GM18870 (cell line): ENCODE measurements at regions not wholly inside any gene's neighbourhood (a gene's known extent, or its start where the extent isn't known, plus 50 kb on each side); places are given as distances from the start of the nearest gene placed in this dataset.
"Not testable (repeated sequence)": the region's sequence is repeated elsewhere in the genome, so short reads cannot be mapped to it uniquely, and the experiment has no call there.

Source experiments
- ATAC-seq: cut with Tn5 transposase; IDR thresholded peaks from one replicate; pipeline ENCODE4 v1.9.1; 2021; ENCODE audit warnings: moderate library complexity; ENCODE audit not compliant: unreplicated experiment

- ATAC-seq = no peak
Measured at GRCh38 chr1:48089356-48089891, 92.2 kb upstream of the TRABD2B start.

DNA sequence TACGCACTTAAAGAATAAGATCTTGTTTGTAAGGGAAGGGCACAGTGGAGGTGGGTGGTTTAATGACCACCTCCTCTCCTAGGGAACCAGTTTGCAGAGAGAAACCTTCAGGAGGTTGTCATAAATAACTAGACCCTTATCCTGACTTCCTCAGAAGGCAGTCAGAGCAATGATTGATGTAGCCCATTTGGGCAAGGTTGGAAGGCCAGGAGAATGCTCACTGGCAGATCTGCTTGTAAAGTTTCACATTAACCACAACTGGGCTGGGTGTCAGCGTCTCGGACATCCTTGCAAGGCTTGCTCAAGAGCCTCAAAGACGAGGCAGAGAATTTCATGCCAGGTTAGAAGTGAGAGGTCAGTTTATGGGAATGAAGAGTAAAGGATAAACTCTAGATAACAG is 87.6 kb upstream of the TRABD2B start:
- no peak for ATAC-seq

DNA sequence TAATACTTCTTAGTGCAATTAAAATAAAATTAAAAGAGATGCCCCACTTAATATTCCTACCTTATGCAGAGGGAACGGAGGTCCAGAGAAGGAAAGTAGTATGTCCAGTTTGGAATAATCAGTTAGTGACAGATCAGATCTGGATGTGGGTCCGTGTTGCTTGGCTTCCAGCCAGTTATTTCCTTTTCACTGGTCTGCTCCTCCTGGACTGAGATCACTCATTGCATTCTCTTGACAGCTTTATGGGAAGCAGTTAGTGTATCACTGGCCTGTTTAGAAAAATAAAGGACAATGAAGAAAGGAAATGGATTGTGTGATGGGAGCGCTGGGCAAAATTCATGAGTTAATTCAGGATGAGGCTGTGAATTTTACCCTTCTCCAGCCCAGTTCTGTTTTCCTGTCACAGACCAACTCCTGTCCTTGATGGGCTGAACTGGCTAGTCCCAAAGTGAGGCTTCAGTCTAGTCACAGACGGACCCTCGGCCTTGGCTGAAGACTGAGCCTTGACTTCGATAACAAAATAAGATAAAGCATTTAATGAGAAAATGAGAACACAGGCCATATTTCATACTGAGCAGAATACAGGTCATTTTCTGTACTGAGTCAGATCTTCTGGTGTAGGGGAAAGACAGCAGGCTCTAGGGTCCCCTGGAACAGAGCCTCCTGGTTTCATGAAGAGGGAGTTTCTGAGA is 85.2 kb upstream of the TRABD2B start:
- no peak for ATAC-seq

- ATAC-seq = no peak
Measured at GRCh38 chr1:48080331-48081255, 83.4 kb upstream of the TRABD2B start.

DNA sequence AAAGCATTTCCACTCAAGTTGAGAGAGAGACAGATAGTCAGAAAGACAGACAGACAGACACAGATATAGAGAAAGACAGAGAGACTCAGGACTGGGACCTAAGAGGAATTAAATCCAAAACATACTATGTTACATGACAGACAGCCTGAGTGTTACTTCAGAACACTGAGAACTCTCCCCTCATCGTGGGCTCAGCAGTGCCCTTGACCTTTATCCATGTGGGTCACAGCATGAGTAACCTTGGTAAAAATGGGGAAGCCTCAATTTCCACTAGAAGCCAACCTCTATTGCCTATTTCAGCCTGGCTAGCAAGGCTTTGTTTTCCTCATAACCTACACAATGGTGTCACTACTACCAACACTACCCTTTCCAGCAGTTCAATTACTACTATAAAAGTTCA is 81.9 kb upstream of the TRABD2B start:
- no peak for ATAC-seq

DNA sequence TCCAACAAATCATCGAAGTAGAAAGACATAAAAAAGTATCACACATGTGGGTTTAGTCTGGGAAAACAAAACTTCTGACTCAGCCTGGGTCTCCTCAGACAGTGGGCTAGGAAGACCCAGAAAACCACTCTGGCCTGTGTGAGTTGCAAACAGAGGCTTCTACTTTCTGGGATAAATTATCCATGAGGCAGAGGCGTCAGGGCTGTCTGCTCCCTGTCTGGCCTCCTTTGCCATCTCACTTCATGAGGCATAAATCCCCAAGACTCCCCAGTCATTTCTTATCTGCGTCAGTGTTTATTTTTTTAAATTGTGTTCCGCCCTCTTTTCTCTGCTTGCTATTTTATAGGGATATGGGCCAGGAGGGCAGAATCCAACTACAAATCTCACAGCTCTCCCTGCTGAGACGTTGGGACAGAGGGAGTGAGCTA is 80.6 kb upstream of the TRABD2B start:
- no peak for ATAC-seq

GRCh38 chr1:48076017-48076416 is 78.8 kb upstream of the TRABD2B start:
- ATAC-seq = no peak

DNA sequence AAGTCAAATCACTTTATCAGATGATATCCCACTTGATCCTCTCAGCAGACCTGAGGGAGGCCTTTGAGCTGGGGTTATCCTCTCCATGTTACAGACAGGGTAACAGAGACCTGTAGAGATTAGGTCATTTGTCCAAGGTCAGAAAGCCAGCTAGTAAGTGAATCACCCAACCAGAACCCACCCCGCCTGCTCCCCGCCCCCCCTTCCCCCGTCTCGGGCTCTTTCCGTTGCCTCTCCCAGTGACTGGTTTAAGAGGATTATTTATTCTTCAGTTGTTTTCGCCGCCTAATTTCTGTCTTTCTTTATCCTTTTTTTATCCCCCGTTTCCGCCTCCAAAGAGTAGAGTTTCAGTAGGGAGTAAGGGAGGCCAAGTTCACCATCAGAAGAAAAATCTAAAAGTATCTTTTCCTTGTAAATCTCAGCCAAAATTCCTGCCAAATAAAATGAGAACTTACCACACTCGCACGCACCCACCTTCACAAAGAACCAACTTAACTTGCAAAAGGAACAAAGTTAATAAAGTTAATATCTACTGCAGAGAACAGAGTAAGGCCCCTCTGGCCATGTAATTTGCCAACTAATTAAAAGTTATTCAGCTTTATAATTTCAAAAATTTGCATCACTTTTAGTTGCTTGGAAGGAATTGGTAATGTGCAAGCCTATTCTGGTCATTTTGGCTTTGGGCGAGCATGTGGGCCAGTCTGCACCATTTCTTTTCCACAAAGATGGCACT is 76.8 kb upstream of the TRABD2B start:
- ATAC-seq = no peak

DNA sequence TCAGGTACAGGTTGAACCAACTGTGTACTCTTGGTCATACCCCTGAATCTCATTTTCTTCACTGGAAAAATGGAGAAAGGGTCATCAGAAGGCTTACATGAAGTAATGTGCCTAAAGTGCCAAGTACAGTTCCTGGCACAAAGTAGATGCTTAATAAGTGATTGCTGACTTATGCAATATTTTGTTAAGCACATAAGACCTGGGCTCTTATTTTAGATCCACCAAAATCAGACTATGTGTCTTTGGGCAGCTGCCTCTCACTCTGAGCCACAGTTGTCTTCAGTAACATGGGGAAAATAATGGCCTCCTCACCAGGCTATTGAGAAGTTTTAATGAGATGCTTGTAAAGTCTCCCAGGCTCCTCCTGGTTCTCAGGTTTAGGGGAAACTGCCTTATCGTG is 74.3 kb upstream of the TRABD2B start:
- no peak for ATAC-seq

DNA sequence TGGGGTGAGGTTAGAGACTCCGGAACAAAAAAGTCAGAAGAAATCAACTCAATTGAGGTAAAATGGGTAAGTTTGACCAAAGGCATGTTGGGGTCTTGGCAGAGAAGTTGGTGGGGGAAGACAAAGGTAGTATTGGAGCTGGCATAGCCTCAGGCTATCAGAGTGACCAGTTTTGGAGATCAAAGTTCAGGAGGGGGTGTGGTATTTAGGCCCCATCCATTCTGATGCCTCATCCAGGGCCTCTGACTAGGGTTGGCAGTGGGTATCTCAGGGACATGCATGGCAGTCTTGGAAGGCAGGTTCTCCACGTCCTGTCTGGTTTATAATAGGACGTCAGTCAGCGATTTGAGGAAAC is 73.2 kb upstream of the TRABD2B start:
- no peak for ATAC-seq

DNA sequence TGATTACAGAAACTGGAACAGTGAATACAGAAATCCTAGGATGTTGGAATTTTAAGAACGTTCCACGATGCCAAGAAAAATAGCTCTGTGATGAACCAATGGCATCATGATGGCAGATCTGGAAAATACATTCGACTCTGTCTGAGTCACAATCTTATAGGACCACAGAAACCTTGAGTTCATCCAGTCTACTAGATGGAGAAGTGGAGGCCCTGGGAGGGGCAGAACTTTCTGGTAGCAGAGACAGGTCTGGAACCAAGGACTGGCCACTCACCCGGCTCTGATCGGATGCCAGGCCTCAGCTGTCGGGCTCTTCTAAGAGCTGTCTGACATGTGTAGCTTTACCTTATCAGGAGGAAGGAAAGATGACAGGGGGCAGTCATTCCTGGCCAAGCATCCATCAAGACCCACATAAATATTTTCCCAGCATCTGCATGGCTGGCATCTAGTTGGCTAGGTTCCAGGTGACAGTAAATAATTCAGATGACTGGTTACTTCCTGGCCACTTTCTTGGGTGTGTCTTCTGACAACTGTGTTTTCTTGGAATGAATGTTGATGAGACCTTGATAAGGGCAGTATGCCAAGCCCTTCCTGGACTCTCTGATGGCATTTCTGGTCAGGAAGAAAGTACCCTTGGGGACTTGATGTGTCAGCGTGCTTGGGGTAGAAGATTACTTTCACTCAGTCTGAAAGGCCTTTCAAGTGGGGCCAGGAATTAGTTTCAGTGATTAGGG is 72.6 kb upstream of the TRABD2B start:
- no peak for ATAC-seq

DNA sequence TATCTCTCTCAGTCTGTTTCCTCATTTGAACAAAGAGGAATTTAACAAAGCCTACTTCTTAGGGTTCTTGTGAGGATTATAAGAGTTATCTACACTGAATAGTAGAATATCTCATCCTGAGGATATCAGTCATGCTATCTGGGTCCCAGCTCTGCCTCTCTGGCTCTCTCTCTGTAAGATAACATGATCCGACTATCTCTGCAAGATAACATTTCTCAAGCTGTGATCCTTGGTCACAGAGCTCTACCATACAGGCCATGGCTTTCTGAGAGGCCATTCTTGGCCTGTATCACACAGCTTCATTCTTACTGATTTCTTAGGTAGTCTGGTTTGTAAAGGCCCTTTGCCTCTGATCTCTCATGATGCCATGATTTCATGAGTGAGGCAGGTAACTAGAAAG is 71.0 kb upstream of the TRABD2B start:
- no peak for ATAC-seq

DNA sequence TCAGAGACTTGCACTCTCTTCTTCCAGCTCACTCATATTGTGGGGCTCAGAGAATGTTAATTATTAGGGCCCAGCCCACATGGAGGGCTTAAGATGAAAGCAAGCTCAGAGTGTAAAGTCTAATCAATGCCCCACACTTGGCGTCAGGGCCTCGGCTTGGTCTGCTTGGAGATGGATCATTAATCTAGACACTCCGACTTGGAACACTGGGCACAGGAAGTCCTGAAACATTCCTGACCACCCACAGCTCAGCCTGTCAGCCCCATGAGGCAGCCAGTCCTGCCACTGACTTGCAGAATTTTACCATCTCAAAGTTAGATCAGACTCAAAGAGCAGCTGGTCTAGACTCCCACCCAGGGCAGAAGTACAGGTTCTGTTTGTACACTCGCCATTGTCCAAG is 69.8 kb upstream of the TRABD2B start:
- no peak for ATAC-seq

DNA sequence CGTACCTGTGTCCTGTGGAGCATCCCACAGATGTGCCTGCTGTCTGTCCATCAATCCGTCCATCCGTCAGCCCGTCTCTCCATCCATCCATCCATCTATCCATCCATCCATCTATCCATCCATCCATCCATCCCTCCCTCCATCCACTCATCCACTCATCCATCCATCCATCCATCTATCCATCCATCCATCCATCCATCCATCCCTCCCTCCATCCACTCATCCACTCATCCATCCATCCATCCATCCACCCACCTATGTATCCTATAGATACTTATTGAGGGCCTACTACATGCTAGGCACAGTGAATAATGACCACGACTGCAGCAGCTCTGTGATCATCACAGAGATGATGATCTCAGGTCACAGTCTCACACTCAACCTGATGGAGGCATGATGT is 67.5 kb upstream of the TRABD2B start:
- ATAC-seq = not testable (repeated sequence)

- peak; percentile 29 for ATAC-seq
Measured at GRCh38 chr1:48062353-48062752, 65.2 kb upstream of the TRABD2B start.

- ATAC-seq = peak; percentile 80
Measured at GRCh38 chr1:48061162-48062136, 64.3 kb upstream of the TRABD2B start.

DNA sequence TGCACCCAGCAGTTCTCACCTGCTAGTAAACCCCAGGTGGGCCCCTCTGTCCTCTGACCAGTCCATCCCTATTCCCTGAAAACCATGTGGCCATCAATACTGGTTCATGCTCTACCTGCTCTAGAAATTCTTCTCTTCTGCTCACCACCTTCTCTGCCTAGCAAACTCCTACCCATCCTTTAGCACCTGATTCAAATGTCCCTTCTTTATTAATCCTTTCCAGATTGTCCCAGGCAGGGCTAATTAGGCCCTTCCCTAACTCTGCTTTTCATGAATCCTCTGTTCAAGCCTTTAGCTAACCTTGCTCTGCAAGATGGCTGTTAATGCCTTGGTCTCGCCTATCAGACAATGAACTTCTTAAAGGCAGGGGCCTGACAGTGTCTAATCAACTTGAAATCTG is 62.1 kb upstream of the TRABD2B start:
- no peak for ATAC-seq

- ATAC-seq = no peak
Measured at GRCh38 chr1:48058135-48059025, 61.2 kb upstream of the TRABD2B start.

- ATAC-seq = no peak
Measured at GRCh38 chr1:48057249-48057648, 60.1 kb upstream of the TRABD2B start.
